ENCODE measurements at regions not wholly inside any gene's neighbourhood (a gene's known extent, or its start where the extent isn't known, plus 50 kb on each side); places are given as distances from the start of the nearest gene placed in this dataset.
A peak's percentile ranks its signal among the peaks of the same experiment; 100 is the strongest.
"Not testable (repeated sequence)": the region's sequence is repeated elsewhere in the genome, so short reads cannot be mapped to it uniquely, and the experiment has no call there.

GRCh38 chr15:99492716-99493115, 73.1 kb upstream of the MEF2A start:
- H3K4me2 ChIP-seq (ENCODE audit: low read length), result no peak overlapping the region
- H3K4me1 ChIP-seq (ENCODE audit: control insufficient read depth, low read length), result peaks cover 12% of the 10 kb centered on the region
- H3K79me2 ChIP-seq (ENCODE audit: control insufficient read depth, low read length), result no peaks in the 10 kb centered on the region
- no peak overlapping the region for H3K27ac ChIP-seq (ENCODE audit: low read depth, low read length)
- no peaks in the 10 kb centered on the region for H3K9me2 ChIP-seq (replicated peaks; ENCODE audit: control insufficient read depth, low read length)
- H3K4me3 ChIP-seq (ENCODE audit: low read length), result no peak overlapping the region
- H3K36me3 ChIP-seq (ENCODE audit: control insufficient read depth, low read length), result no peaks in the 10 kb centered on the region
- no peaks in the 10 kb centered on the region; the same call in 1 of the 2 replicates for H3K9me3 ChIP-seq (ENCODE audit: control insufficient read depth, insufficient read depth, low read length)
- TF ChIP-seq CTCF (IDR thresholded peaks at IDR 0.05; ENCODE audit: low read depth, low read length, poor library complexity, severe bottlenecking) (no peak), EZH2phosphoT487 (IDR thresholded peaks at IDR 0.05; ENCODE audit: borderline replicate concordance, low read length) (no peak)
- H3K27me3 ChIP-seq (ENCODE audit: control insufficient read depth, low read length), result no peaks in the 10 kb centered on the region
- H4K20me1 ChIP-seq (ENCODE audit: control insufficient read depth, insufficient read depth, low read depth, low read length), result no peaks in the 10 kb centered on the region
- no peaks in the 10 kb centered on the region for H3F3A ChIP-seq (ENCODE audit: control insufficient read depth, insufficient read depth)

- Histone ChIP-seq H3K4me3 (ENCODE audit: low read length) (no peak overlapping the region), H3K79me2 (ENCODE audit: control insufficient read depth, low read length) (no peaks in the 10 kb centered on the region), H3K27ac (ENCODE audit: low read depth, low read length) (no peak overlapping the region), H3K4me1 (ENCODE audit: control insufficient read depth, low read length) (peaks cover 12% of the 10 kb centered on the region), H4K20me1 (ENCODE audit: control insufficient read depth, insufficient read depth, low read depth, low read length) (no peaks in the 10 kb centered on the region), H3K4me2 (ENCODE audit: low read length) (no peak overlapping the region), H3K9me3 (ENCODE audit: control insufficient read depth, insufficient read depth, low read length) (no peaks in the 10 kb centered on the region; the same call in 1 of the 2 replicates), H3F3A (ENCODE audit: control insufficient read depth, insufficient read depth) (no peaks in the 10 kb centered on the region), H3K27me3 (ENCODE audit: control insufficient read depth, low read length) (no peaks in the 10 kb centered on the region), H3K9me2 (replicated peaks; ENCODE audit: control insufficient read depth, low read length) (no peaks in the 10 kb centered on the region), H3K36me3 (ENCODE audit: control insufficient read depth, low read length) (no peaks in the 10 kb centered on the region)
- TF ChIP-seq EZH2phosphoT487 (IDR thresholded peaks at IDR 0.05; ENCODE audit: borderline replicate concordance, low read length) (no peak), CTCF (IDR thresholded peaks at IDR 0.05; ENCODE audit: low read depth, low read length, poor library complexity, severe bottlenecking) (no peak)
Measured at GRCh38 chr15:99493461-99493860, 72.3 kb upstream of the MEF2A start.

GRCh38 chr15:99494536-99495233, 71.1 kb upstream of the MEF2A start:
- H3K4me1 ChIP-seq (ENCODE audit: control insufficient read depth, low read length), result peaks cover 12% of the 10 kb centered on the region
- H3K27me3 ChIP-seq (ENCODE audit: control insufficient read depth, low read length); H3K4me2 ChIP-seq (ENCODE audit: low read length); H4K20me1 ChIP-seq (ENCODE audit: control insufficient read depth, insufficient read depth, low read depth, low read length); H3K9me3 ChIP-seq (ENCODE audit: control insufficient read depth, insufficient read depth, low read length); H3K4me3 ChIP-seq (ENCODE audit: low read length); H3F3A ChIP-seq (ENCODE audit: control insufficient read depth, insufficient read depth); H3K79me2 ChIP-seq (ENCODE audit: control insufficient read depth, low read length); H3K36me3 ChIP-seq (ENCODE audit: control insufficient read depth, low read length); H3K27ac ChIP-seq (ENCODE audit: low read depth, low read length); H3K9me2 ChIP-seq (replicated peaks; ENCODE audit: control insufficient read depth, low read length): not testable (repeated sequence)

GRCh38 chr15:99495430-99496301, 70.1 kb upstream of the MEF2A start:
- H3K4me3 ChIP-seq (ENCODE audit: low read length), result no peak overlapping the region; the same call in 1 of the 2 replicates
- H3K27ac ChIP-seq (ENCODE audit: low read depth, low read length), result peak overlapping the region; percentile 24; the same call in 1 of the 2 replicates
- no peaks in the 10 kb centered on the region for H3K27me3 ChIP-seq (ENCODE audit: control insufficient read depth, low read length)
- no peaks in the 10 kb centered on the region for H3K9me2 ChIP-seq (replicated peaks; ENCODE audit: control insufficient read depth, low read length)
- H3K4me1 ChIP-seq (ENCODE audit: control insufficient read depth, low read length), result peaks cover 12% of the 10 kb centered on the region
- peak overlapping the region; percentile 46 for H3K4me2 ChIP-seq (ENCODE audit: low read length)
- TF ChIP-seq EZH2phosphoT487 (IDR thresholded peaks at IDR 0.05; ENCODE audit: borderline replicate concordance, low read length), result no peak
- TF ChIP-seq CTCF (IDR thresholded peaks at IDR 0.05; ENCODE audit: low read depth, low read length, poor library complexity, severe bottlenecking), result no peak
- no peaks in the 10 kb centered on the region for H3K79me2 ChIP-seq (ENCODE audit: control insufficient read depth, low read length)
- no peaks in the 10 kb centered on the region for H3F3A ChIP-seq (ENCODE audit: control insufficient read depth, insufficient read depth)
- H3K36me3 ChIP-seq (ENCODE audit: control insufficient read depth, low read length), result no peaks in the 10 kb centered on the region
- no peaks in the 10 kb centered on the region; the same call in 1 of the 2 replicates for H3K9me3 ChIP-seq (ENCODE audit: control insufficient read depth, insufficient read depth, low read length)
- no peaks in the 10 kb centered on the region for H4K20me1 ChIP-seq (ENCODE audit: control insufficient read depth, insufficient read depth, low read depth, low read length)
